T-helper 2 cell treated with Interferon-gamma antibody and Interleukin-4, amounts not matched to agents 5 μg/mL and 100 μg/mL, for 36 hours (primary cell): ENCODE measurements at regions not wholly inside any gene's neighbourhood (a gene's known extent, or its start where the extent isn't known, plus 50 kb on each side); places are given as distances from the start of the nearest gene placed in this dataset.
"Not testable (repeated sequence)": the region's sequence is repeated elsewhere in the genome, so short reads cannot be mapped to it uniquely, and the experiment has no call there.

Experiments used
- DNase-seq: peaks from one replicate; pipeline ENCODE4 v3.0.0; 2021; ENCODE audit warnings: low spot score
- H3K27ac Mint-ChIP-seq: one replicate; pipeline ENCODE4 v1.8.0; 2021; ENCODE audit warnings: mild to moderate bottlenecking, mixed read lengths
- H3K27me3 Mint-ChIP-seq: one replicate; pipeline ENCODE4 v1.8.0; 2021; ENCODE audit warnings: low read depth, mixed read lengths
- H3K36me3 Mint-ChIP-seq: one replicate; pipeline ENCODE4 v1.8.0; 2021; ENCODE audit warnings: low read depth, mixed read lengths
- H3K4me1 Mint-ChIP-seq: one replicate; pipeline ENCODE4 v1.8.0; 2021; ENCODE audit warnings: low read depth, mixed read lengths
- H3K4me3 Mint-ChIP-seq: one replicate; pipeline ENCODE4 v1.8.0; 2022; ENCODE audit warnings: mild to moderate bottlenecking, moderate library complexity, mixed read lengths
- H3K9me3 Mint-ChIP-seq: one replicate; pipeline ENCODE4 v1.8.0; 2021; ENCODE audit warnings: mixed read lengths

GRCh38 chrX:63285375-63285774, 65.8 kb downstream of the SPIN4 start:
- Mint-ChIP-seq H3K4me1 (no peaks in the 10 kb centered on the region), H3K9me3 (peaks cover 5% of the 10 kb centered on the region), H3K27me3 (no peaks in the 10 kb centered on the region), H3K4me3 (no peak overlapping the region), H3K36me3 (no peaks in the 10 kb centered on the region), H3K27ac (no peak overlapping the region)
- DNase-seq = no peak

GRCh38 chrX:63284659-63285058, 66.5 kb downstream of the SPIN4 start:
- Mint-ChIP-seq H3K9me3 (peaks cover 4% of the 10 kb centered on the region), H3K27ac (no peak overlapping the region), H3K27me3 (no peaks in the 10 kb centered on the region)

GRCh38 chrX:63283348-63283747, 67.8 kb downstream of the SPIN4 start:
- no peaks in the 10 kb centered on the region for H3K36me3 Mint-ChIP-seq
- H3K27ac Mint-ChIP-seq = no peak overlapping the region
- H3K27me3 Mint-ChIP-seq = no peaks in the 10 kb centered on the region
- no peak overlapping the region for H3K4me3 Mint-ChIP-seq
- H3K9me3 Mint-ChIP-seq = peaks cover 4% of the 10 kb centered on the region
- no peak for DNase-seq
- H3K4me1 Mint-ChIP-seq = no peaks in the 10 kb centered on the region

More at GRCh38 chrX:63284659-63285058, 66.5 kb downstream of the SPIN4 start:
- Mint-ChIP-seq H3K36me3 (no peaks in the 10 kb centered on the region), H3K4me3 (no peak overlapping the region), H3K4me1 (no peaks in the 10 kb centered on the region)
- no peak for DNase-seq

- no peaks in the 10 kb centered on the region for H3K27me3 Mint-ChIP-seq
- H3K36me3 Mint-ChIP-seq = no peaks in the 10 kb centered on the region
- no peaks in the 10 kb centered on the region for H3K4me1 Mint-ChIP-seq
- no peak overlapping the region for H3K27ac Mint-ChIP-seq
- DNase-seq = no peak
- H3K4me3 Mint-ChIP-seq = no peak overlapping the region
- peaks cover 4% of the 10 kb centered on the region for H3K9me3 Mint-ChIP-seq
These were observed 68.3 kb downstream of the SPIN4 start for GRCh38 chrX:63282828-63283227.

GRCh38 chrX:63282077-63282476, 69.1 kb downstream of the SPIN4 start:
- H3K4me3 Mint-ChIP-seq = no peak overlapping the region
- H3K36me3 Mint-ChIP-seq = no peaks in the 10 kb centered on the region
- no peak overlapping the region for H3K27ac Mint-ChIP-seq
- no peak for DNase-seq
- H3K4me1 Mint-ChIP-seq = no peaks in the 10 kb centered on the region
- H3K9me3 Mint-ChIP-seq = peaks cover 4% of the 10 kb centered on the region
- H3K27me3 Mint-ChIP-seq = no peaks in the 10 kb centered on the region

- Mint-ChIP-seq H3K27ac (no peak overlapping the region), H3K9me3 (peaks cover 2% of the 10 kb centered on the region), H3K4me1 (no peaks in the 10 kb centered on the region), H3K4me3 (no peak overlapping the region), H3K27me3 (no peaks in the 10 kb centered on the region), H3K36me3 (no peaks in the 10 kb centered on the region)
- DNase-seq = no peak
These were observed 69.7 kb downstream of the SPIN4 start for GRCh38 chrX:63281465-63281864.

- not testable (repeated sequence) for H3K4me3 Mint-ChIP-seq, H3K27ac Mint-ChIP-seq, H3K4me1 Mint-ChIP-seq, H3K27me3 Mint-ChIP-seq, H3K9me3 Mint-ChIP-seq, H3K36me3 Mint-ChIP-seq, DNase-seq
These were observed 73.7 kb downstream of the SPIN4 start for GRCh38 chrX:63277394-63277793.

- no peaks in the 10 kb centered on the region for H3K36me3 Mint-ChIP-seq
- H3K27ac Mint-ChIP-seq = no peak overlapping the region
- DNase-seq = no peak
- no peaks in the 10 kb centered on the region for H3K27me3 Mint-ChIP-seq
- H3K4me1 Mint-ChIP-seq = no peaks in the 10 kb centered on the region
- no peak overlapping the region for H3K4me3 Mint-ChIP-seq
- H3K9me3 Mint-ChIP-seq = no peaks in the 10 kb centered on the region
These were observed 76.0 kb downstream of the SPIN4 start for GRCh38 chrX:63275127-63275526.

- no peak overlapping the region for H3K27ac Mint-ChIP-seq
- H3K9me3 Mint-ChIP-seq = no peaks in the 10 kb centered on the region
- H3K27me3 Mint-ChIP-seq = no peaks in the 10 kb centered on the region
- no peaks in the 10 kb centered on the region for H3K4me1 Mint-ChIP-seq
- no peak overlapping the region for H3K4me3 Mint-ChIP-seq
- H3K36me3 Mint-ChIP-seq = no peaks in the 10 kb centered on the region
- no peak for DNase-seq
These were observed 80.3 kb downstream of the SPIN4 start for GRCh38 chrX:63270873-63271272.

- no peaks in the 10 kb centered on the region for H3K36me3 Mint-ChIP-seq
- no peaks in the 10 kb centered on the region for H3K4me1 Mint-ChIP-seq
- H3K27ac Mint-ChIP-seq = no peak overlapping the region
- DNase-seq = no peak
- no peak overlapping the region for H3K4me3 Mint-ChIP-seq
- H3K27me3 Mint-ChIP-seq = no peaks in the 10 kb centered on the region
- no peaks in the 10 kb centered on the region for H3K9me3 Mint-ChIP-seq
These were observed 93.0 kb downstream of the SPIN4 start for GRCh38 chrX:63258144-63258543.

- Mint-ChIP-seq H3K4me3 (no peak overlapping the region), H3K4me1 (no peaks in the 10 kb centered on the region), H3K27me3 (peaks cover 1% of the 10 kb centered on the region), H3K36me3 (no peaks in the 10 kb centered on the region), H3K27ac (no peak overlapping the region), H3K9me3 (no peaks in the 10 kb centered on the region)
- peak; percentile 6 for DNase-seq
These were observed 100.8 kb downstream of the SPIN4 start for GRCh38 chrX:63250253-63250868.

GRCh38 chrX:63242689-63243088, 108.4 kb downstream of the SPIN4 start:
- not testable (repeated sequence) for H3K36me3 Mint-ChIP-seq, H3K9me3 Mint-ChIP-seq, H3K4me1 Mint-ChIP-seq, H3K4me3 Mint-ChIP-seq, H3K27ac Mint-ChIP-seq, DNase-seq, H3K27me3 Mint-ChIP-seq

GRCh38 chrX:63235963-63236362, 115.2 kb downstream of the SPIN4 start:
- not testable (repeated sequence) for H3K4me1 Mint-ChIP-seq

GRCh38 chrX:63233013-63233412, 118.1 kb downstream of the SPIN4 start:
- not testable (repeated sequence) for H3K27ac Mint-ChIP-seq, H3K36me3 Mint-ChIP-seq, H3K4me3 Mint-ChIP-seq, H3K27me3 Mint-ChIP-seq, H3K9me3 Mint-ChIP-seq, DNase-seq, H3K4me1 Mint-ChIP-seq

More at GRCh38 chrX:63235963-63236362, 115.2 kb downstream of the SPIN4 start:
- not testable (repeated sequence) for H3K27ac Mint-ChIP-seq, H3K9me3 Mint-ChIP-seq, H3K27me3 Mint-ChIP-seq, DNase-seq, H3K36me3 Mint-ChIP-seq, H3K4me3 Mint-ChIP-seq

GRCh38 chrX:63218202-63218601, 132.9 kb downstream of the SPIN4 start:
- not testable (repeated sequence) for H3K27me3 Mint-ChIP-seq, H3K36me3 Mint-ChIP-seq, DNase-seq, H3K27ac Mint-ChIP-seq, H3K4me1 Mint-ChIP-seq, H3K4me3 Mint-ChIP-seq, H3K9me3 Mint-ChIP-seq
